PC-9 (cell line): ENCODE measurements at regions not wholly inside any gene's neighbourhood (a gene's known extent, or its start where the extent isn't known, plus 50 kb on each side); places are given as distances from the start of the nearest gene placed in this dataset.

ENCODE experiments used
- EZH2 ChIP-seq: fragments of 200-600 bp; sonication (generic); IDR thresholded peaks from 2 replicates; pipeline ENCODE4 v1.8.0; 2017; ENCODE audit warnings: antibody characterized with exemption, low read depth
- TF ChIP-seq, protein P1 (sequence below): fragments of 200-600 bp; sonication (generic); conservative IDR thresholded peaks from 2 replicates; pipeline ENCODE4 v1.6.1; 2017; ENCODE audit warnings: mixed run types, antibody characterized with exemption, mild to moderate bottlenecking, moderate library complexity

DNA sequence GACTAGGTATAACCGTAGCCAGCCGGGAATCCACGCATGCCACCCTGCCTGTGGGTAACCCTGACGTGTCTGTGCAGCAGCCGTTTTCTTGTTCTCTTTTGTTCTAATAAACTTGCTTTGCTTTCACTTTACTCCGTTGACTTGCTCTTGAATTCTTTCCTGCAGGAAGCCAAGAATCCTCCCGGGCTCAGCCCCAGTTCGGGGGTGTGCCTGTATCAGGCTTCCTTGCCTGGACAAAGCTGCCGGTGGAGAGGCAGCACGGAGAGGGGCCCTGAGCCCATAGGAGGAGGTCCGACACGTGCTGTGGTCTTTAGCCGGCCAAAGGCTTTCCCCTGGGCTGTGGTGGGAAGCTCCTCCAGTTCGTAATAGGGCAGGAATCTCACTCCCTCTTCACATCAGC, 256.5 kb upstream of the PPP2R2D start:
- TF ChIP-seq, protein P1, sequence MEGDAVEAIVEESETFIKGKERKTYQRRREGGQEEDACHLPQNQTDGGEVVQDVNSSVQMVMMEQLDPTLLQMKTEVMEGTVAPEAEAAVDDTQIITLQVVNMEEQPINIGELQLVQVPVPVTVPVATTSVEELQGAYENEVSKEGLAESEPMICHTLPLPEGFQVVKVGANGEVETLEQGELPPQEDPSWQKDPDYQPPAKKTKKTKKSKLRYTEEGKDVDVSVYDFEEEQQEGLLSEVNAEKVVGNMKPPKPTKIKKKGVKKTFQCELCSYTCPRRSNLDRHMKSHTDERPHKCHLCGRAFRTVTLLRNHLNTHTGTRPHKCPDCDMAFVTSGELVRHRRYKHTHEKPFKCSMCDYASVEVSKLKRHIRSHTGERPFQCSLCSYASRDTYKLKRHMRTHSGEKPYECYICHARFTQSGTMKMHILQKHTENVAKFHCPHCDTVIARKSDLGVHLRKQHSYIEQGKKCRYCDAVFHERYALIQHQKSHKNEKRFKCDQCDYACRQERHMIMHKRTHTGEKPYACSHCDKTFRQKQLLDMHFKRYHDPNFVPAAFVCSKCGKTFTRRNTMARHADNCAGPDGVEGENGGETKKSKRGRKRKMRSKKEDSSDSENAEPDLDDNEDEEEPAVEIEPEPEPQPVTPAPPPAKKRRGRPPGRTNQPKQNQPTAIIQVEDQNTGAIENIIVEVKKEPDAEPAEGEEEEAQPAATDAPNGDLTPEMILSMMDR, result no peak
- TF ChIP-seq EZH2, result no peak
